GM18505 (cell line): ENCODE measurements at regions not wholly inside any gene's neighbourhood (a gene's known extent, or its start where the extent isn't known, plus 50 kb on each side); places are given as distances from the start of the nearest gene placed in this dataset.

Experiments used
- ATAC-seq: cut with Tn5 transposase; IDR thresholded peaks from one replicate; pipeline ENCODE4 v1.9.1; 2021; ENCODE audit not compliant: unreplicated experiment
- POLR2A ChIP-seq: IDR thresholded peaks from 4 replicates; pipeline ENCODE4 v1.6.1; 2011; ENCODE audit warnings: borderline replicate concordance; ENCODE audit not compliant: insufficient read depth, insufficient read length; ENCODE audit errors: extremely low read depth

- no peak for ATAC-seq
- TF ChIP-seq POLR2A = no peak
Observed at GRCh38 chr3:95049841-95050240, 987.0 kb downstream of the NSUN3 start.

- TF ChIP-seq POLR2A = no peak
- no peak for ATAC-seq
Observed at GRCh38 chr3:95055288-95055687, 992.4 kb downstream of the NSUN3 start.

- no peak for ATAC-seq
- TF ChIP-seq POLR2A = no peak
Observed at GRCh38 chr3:95082191-95082590, 1019.3 kb downstream of the NSUN3 start.

GRCh38 chr3:95084738-95085137 is 1021.9 kb downstream of the NSUN3 start:
- TF ChIP-seq POLR2A = no peak
- ATAC-seq = no peak

- ATAC-seq = no peak
- TF ChIP-seq POLR2A = no peak
Observed at GRCh38 chr3:95088464-95088863, 1025.6 kb downstream of the NSUN3 start.

GRCh38 chr3:95097493-95097892 is 1034.6 kb downstream of the NSUN3 start:
- no peak for TF ChIP-seq POLR2A
- no peak for ATAC-seq

GRCh38 chr3:95120921-95121320 is 1058.1 kb downstream of the NSUN3 start:
- TF ChIP-seq POLR2A = no peak
- ATAC-seq = no peak

GRCh38 chr3:95123104-95123503 is 1060.2 kb downstream of the NSUN3 start:
- TF ChIP-seq POLR2A = no peak
- no peak for ATAC-seq

- ATAC-seq = no peak
- TF ChIP-seq POLR2A = no peak
Observed at GRCh38 chr3:95134693-95135413, 1072.0 kb downstream of the NSUN3 start.

GRCh38 chr3:95148107-95148506 is 1085.2 kb downstream of the NSUN3 start:
- ATAC-seq = no peak

GRCh38 chr3:95151590-95151989 is 1088.7 kb downstream of the NSUN3 start:
- no peak for TF ChIP-seq POLR2A
- ATAC-seq = no peak

More at GRCh38 chr3:95148107-95148506, 1085.2 kb downstream of the NSUN3 start:
- TF ChIP-seq POLR2A = no peak

GRCh38 chr3:95154766-95155165 is 1091.9 kb downstream of the NSUN3 start:
- TF ChIP-seq POLR2A = no peak
- no peak for ATAC-seq

- TF ChIP-seq POLR2A = no peak
- ATAC-seq = no peak
Observed at GRCh38 chr3:95162794-95163193, 1099.9 kb downstream of the NSUN3 start.

- no peak for ATAC-seq
- no peak for TF ChIP-seq POLR2A
Observed at GRCh38 chr3:95167748-95168147, 1104.9 kb downstream of the NSUN3 start.

GRCh38 chr3:95168526-95168925 is 1105.7 kb downstream of the NSUN3 start:
- no peak for ATAC-seq
- no peak for TF ChIP-seq POLR2A
